Cardiac muscle cell (in vitro differentiated cells and primary cell): ENCODE measurements at regions not wholly inside any gene's neighbourhood (a gene's known extent, or its start where the extent isn't known, plus 50 kb on each side); places are given as distances from the start of the nearest gene placed in this dataset.

Source experiments
- DNase-seq, 2 donors: peaks; one replicate each; pipeline versions ENCODE4 v3.0.0 to v3.0.0-alpha.2; 2010 to 2017; ENCODE audit warnings: low read depth in 1 of 2, low spot score in 1 of 2
- H3K27ac ChIP-seq: fragments of 200-600 bp; sonication (generic); 2 replicates; pipeline ENCODE4 v1.5.1; 2016
- H3K27me3 ChIP-seq: fragments of 200-600 bp; sonication (generic); 2 replicates; pipeline ENCODE4 v1.6.0; 2016; ENCODE audit warnings: control low read depth
- H3K36me3 ChIP-seq: fragments of 200-600 bp; sonication (generic); 2 replicates; pipeline ENCODE4 v1.5.1; 2016; ENCODE audit warnings: control low read depth
- H3K4me1 ChIP-seq: fragments of 200-600 bp; sonication (generic); 2 replicates; pipeline ENCODE4 v1.8.1; 2017; ENCODE audit warnings: low read depth, mild to moderate bottlenecking, mixed run types
- H3K4me3 ChIP-seq: fragments of 200-600 bp; sonication (generic); 2 replicates; pipeline ENCODE4 v1.5.1; 2016; ENCODE audit warnings: mild to moderate bottlenecking
- H3K9me3 ChIP-seq: fragments of 200-600 bp; sonication (generic); 2 replicates; pipeline ENCODE4 v1.5.1; 2017; ENCODE audit warnings: low read depth, mild to moderate bottlenecking, control low read depth
- TF ChIP-seq, protein P1 (sequence below): IDR thresholded peaks from 2 replicates; pipeline ENCODE4 v1.5.1; 2012; ENCODE audit warnings: low read depth, mild to moderate bottlenecking, low read length

DNA sequence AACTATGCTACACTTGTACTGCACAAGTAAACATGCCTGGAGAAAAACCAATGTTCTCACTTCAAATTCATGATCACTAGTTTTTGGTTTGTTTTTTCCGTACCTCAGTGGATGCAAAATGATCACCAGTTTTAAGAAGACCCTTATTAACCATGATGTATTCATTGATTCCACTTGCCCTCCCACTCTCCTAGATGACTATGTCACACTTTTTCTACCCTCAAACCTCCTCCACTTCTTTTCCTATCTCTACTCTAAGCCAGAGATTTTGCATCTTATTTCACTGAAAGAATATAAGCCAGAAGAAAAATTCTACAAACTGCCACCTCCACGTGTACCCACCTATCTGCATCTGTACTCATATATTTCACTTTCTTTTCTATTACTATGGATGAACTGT is 186.2 kb upstream of the NAMPT start:
- TF ChIP-seq, protein P1, sequence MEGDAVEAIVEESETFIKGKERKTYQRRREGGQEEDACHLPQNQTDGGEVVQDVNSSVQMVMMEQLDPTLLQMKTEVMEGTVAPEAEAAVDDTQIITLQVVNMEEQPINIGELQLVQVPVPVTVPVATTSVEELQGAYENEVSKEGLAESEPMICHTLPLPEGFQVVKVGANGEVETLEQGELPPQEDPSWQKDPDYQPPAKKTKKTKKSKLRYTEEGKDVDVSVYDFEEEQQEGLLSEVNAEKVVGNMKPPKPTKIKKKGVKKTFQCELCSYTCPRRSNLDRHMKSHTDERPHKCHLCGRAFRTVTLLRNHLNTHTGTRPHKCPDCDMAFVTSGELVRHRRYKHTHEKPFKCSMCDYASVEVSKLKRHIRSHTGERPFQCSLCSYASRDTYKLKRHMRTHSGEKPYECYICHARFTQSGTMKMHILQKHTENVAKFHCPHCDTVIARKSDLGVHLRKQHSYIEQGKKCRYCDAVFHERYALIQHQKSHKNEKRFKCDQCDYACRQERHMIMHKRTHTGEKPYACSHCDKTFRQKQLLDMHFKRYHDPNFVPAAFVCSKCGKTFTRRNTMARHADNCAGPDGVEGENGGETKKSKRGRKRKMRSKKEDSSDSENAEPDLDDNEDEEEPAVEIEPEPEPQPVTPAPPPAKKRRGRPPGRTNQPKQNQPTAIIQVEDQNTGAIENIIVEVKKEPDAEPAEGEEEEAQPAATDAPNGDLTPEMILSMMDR, result no peak
- Histone ChIP-seq H3K4me3 (no peak overlapping the region), H3K4me1 (no peaks in the 10 kb centered on the region), H3K27me3 (no peaks in the 10 kb centered on the region), H3K27ac (no peak overlapping the region), H3K36me3 (no peaks in the 10 kb centered on the region), H3K9me3 (no peaks in the 10 kb centered on the region)
- no peak for DNase-seq

DNA sequence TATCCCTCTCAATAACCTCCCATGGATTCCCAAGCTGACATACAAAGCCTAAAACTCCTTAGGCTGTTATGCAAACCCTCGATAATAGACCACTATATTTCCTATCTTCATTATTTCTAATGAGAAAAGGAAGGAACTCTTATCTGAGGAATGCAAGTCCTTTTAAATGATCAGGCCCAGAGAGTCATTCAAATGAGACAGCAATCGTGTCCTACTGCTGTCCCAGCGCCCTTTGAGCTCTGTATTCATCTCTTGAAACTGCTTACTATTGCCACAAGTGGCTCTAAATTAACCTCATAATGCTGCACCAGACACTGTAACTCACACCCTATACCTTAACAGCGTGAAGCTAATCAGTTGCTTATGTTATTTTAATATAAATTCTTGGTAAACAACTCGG is 182.1 kb upstream of the NAMPT start:
- H3K27me3 ChIP-seq, result no peaks in the 10 kb centered on the region
- H3K27ac ChIP-seq, result no peak overlapping the region
- H3K4me1 ChIP-seq, result no peaks in the 10 kb centered on the region
- no peaks in the 10 kb centered on the region for H3K9me3 ChIP-seq
- TF ChIP-seq, protein P1, result no peak
- H3K36me3 ChIP-seq, result no peaks in the 10 kb centered on the region
- DNase-seq, result no peak
- no peak overlapping the region for H3K4me3 ChIP-seq

DNA sequence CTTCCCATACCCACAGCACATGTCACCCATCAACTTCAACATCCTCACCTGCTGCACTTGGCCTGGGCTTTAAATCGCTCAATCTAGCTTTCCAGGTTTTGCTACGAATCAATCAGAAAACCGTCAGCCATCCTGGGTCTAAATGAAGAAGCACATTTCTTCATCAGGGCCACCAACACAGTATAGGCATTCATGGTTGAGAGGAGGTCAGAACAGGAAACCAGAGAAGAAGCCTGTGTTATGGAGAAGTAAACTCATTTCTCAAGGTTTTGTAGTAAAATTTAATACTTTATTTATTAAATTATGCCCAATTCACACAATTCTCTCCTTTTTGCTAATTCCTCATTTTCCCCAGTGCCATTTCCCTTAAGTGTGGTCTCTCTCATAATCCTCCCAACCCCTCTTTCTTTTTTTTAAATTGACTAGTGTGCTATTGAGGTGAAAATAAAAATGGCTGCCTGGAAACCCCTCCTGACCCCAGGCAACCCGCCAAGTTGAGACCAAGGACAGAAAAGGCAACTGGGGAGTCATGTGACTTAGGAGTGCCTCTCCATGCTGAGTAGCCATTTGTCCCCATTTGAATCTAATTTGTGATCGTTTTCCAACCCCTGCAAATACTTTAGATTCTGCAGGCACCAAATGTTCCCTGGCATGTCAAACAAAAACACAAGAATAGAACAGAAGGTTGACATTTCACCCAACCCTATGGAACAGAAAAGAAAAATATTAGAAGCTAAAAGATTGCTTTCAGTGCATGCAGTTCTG is 181.1 kb upstream of the NAMPT start:
- Histone ChIP-seq H3K36me3 (no peaks in the 10 kb centered on the region), H3K4me3 (no peak overlapping the region), H3K4me1 (no peaks in the 10 kb centered on the region), H3K9me3 (no peaks in the 10 kb centered on the region), H3K27me3 (no peaks in the 10 kb centered on the region), H3K27ac (no peak overlapping the region)
- no peak for DNase-seq
- TF ChIP-seq, protein P1, result no peak

DNA sequence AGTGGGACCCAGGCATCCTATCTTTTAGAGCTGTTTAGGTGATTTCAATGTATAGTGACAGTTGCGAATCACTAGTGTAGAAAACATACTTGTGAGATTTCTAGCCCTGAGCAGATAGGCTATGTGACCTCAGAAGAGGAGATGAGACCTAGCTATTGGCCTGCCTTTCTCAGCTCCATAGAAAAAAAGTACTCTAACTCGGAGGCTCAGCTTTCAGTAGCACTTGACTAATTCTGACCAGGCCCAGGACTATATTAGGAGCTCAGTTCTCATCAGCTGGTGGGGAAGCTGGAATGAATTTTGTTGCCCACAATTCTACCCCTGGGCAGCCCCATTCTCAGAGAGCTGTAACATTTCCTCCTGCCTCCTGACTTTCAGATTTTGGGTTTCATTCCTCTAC is 179.9 kb upstream of the NAMPT start:
- Histone ChIP-seq H3K4me3 (no peak overlapping the region), H3K36me3 (no peaks in the 10 kb centered on the region), H3K4me1 (no peaks in the 10 kb centered on the region), H3K27ac (no peak overlapping the region), H3K9me3 (no peaks in the 10 kb centered on the region), H3K27me3 (no peaks in the 10 kb centered on the region)
- TF ChIP-seq, protein P1, result no peak
- no peak for DNase-seq

DNA sequence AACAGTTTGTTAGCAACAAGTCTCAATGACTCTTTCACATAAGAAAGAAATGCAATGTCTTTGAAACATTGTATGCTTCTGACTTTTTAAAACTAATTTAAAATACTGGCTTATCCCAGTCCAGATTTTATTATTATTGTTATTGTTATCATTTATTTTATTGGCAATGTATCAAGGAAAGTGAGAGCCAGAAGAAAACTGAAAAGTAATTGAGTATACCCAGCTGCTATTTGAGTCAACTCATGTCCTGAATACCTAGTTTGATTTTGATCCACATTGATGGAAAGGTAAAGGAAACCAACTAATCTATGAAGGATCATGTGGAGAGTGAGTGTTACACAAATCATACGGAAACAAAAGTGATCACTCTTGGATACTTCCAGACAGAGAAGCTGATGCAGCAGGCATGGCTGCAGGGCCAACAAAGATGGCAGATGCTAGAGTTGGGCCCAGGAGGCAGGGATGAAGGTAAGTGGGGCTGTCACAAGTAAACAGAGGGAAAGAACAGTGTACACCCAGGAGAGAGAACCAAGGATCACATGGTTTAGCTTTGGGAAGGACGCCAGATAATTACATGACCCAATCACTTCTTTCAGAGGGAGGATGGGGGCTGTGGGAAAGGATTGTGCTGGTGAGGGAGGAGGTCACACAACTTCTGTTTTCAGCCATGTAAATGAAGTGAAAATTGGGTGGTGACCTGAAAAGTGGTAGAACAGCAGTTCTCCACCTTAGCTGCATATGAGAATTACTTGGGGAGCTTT is 179.2 kb upstream of the NAMPT start:
- Histone ChIP-seq H3K4me1 (no peaks in the 10 kb centered on the region), H3K36me3 (no peaks in the 10 kb centered on the region), H3K4me3 (no peak overlapping the region), H3K9me3 (no peaks in the 10 kb centered on the region), H3K27ac (no peak overlapping the region), H3K27me3 (no peaks in the 10 kb centered on the region)
- no peak for DNase-seq
- TF ChIP-seq, protein P1, result no peak
